ENCODE measurements at regions not wholly inside any gene's neighbourhood (a gene's known extent, or its start where the extent isn't known, plus 50 kb on each side); places are given as distances from the start of the nearest gene placed in this dataset.

DNA sequence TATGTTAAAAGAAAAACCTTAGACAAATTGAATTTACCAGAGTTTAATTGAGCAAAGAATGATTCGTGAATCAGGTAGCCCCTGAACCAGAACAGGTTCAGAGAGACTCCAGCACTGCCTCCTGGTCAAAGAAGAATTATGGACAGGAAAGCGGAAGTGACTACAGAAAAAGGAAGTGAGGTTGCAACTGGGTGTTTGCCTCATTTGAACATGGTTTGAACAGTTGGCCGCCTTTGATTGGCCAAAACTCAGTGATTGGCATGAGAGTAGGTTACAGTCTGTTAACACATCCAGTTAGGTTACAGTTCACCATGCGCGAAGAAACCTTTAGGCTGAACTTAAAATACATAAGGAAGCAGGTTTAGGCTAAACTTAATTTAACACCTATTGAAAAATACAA, 248.8 kb downstream of the TFAP2A start:
- intact Hi-C loops (cut with micrococcal nuclease) = no loop called here
- Mint-ChIP-seq H3K36me3 (no peaks in the 10 kb centered on the region), H3K9me3 (peaks cover 4 to 7% of the 10 kb centered on the region in 2 donors), H3K4me3 (no peak overlapping the region), H3K4me1 (no peaks in the 10 kb centered on the region), H3K27me3 (ENCODE audit: low read depth in 2 of 2) (no peaks in the 10 kb centered on the region), H3K27ac (no peak overlapping the region)
- Histone ChIP-seq H3K4me1 (ENCODE audit: control insufficient read depth, insufficient read depth, low read length) (no peaks in the 10 kb centered on the region), H3K4me3 (ENCODE audit: low read length) (no peak overlapping the region), H3K9me3 (ENCODE audit: control insufficient read depth, insufficient read depth, low read length) (no peaks in the 10 kb centered on the region), H3K36me3 (ENCODE audit: control insufficient read depth, insufficient read depth, low read length) (no peaks in the 10 kb centered on the region), H3K27me3 (ENCODE audit: control insufficient read depth, insufficient read depth, low read length) (no peaks in the 10 kb centered on the region), H3K27ac (ENCODE audit: low read length) (no peak overlapping the region)
- ATAC-seq (no peak), DNase-seq (no peak)
- 80% methylated on average over 5 of the region's 5 CpGs for WGBS (ENCODE audit: insufficient coverage)
- TF ChIP-seq, protein P1, sequence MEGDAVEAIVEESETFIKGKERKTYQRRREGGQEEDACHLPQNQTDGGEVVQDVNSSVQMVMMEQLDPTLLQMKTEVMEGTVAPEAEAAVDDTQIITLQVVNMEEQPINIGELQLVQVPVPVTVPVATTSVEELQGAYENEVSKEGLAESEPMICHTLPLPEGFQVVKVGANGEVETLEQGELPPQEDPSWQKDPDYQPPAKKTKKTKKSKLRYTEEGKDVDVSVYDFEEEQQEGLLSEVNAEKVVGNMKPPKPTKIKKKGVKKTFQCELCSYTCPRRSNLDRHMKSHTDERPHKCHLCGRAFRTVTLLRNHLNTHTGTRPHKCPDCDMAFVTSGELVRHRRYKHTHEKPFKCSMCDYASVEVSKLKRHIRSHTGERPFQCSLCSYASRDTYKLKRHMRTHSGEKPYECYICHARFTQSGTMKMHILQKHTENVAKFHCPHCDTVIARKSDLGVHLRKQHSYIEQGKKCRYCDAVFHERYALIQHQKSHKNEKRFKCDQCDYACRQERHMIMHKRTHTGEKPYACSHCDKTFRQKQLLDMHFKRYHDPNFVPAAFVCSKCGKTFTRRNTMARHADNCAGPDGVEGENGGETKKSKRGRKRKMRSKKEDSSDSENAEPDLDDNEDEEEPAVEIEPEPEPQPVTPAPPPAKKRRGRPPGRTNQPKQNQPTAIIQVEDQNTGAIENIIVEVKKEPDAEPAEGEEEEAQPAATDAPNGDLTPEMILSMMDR (IDR thresholded peaks at IDR 0.05) = no peak

DNA sequence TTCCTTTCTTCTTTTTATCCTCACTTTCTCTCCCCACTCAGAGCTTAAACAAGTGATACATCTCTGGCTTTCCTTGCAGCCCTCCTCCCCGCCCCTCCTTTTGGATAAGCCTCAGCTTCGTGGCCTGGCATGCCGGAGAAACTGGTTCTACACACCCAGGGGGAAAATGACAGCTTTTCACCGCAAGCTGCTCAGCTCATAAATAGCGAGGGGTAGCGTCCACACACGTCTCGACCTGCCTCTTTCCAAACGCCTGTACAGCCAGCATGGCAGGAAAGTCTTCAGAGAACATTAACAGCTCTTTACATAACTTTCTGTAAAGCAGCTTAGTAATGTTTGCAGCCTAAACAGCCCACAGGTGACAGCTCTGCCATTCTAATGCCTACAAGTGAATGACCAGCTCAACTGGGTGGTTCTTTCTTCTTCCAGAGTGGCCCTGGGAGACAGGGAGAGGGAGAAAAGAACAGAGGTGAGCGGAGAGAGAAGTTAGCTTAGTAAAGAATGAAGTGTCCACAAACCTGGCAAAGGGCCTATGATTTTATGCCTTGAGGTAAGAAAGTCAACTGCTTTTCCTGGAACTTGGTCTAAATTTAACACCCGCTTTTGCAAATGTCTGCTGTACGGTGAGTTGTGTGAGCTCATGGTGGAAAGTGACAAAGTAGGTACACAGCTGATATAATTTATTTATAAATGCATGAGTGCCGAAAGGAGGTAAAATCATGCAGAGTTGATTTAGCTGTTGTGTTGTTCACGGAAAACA, 251.5 kb downstream of the TFAP2A start:
- H3K27me3 Mint-ChIP-seq (ENCODE audit: low read depth in 2 of 2) = no peaks in the 10 kb centered on the region
- Histone ChIP-seq H3K27ac (ENCODE audit: low read length) (no peak overlapping the region), H3K4me1 (ENCODE audit: control insufficient read depth, insufficient read depth, low read length) (no peaks in the 10 kb centered on the region), H3K27me3 (ENCODE audit: control insufficient read depth, insufficient read depth, low read length) (no peaks in the 10 kb centered on the region), H3K4me3 (ENCODE audit: low read length) (no peak overlapping the region), H3K36me3 (ENCODE audit: control insufficient read depth, insufficient read depth, low read length) (no peaks in the 10 kb centered on the region), H3K9me3 (ENCODE audit: control insufficient read depth, insufficient read depth, low read length) (no peaks in the 10 kb centered on the region)
- peaks cover 10% of the 10 kb centered on the region in 2 donors for H3K9me3 Mint-ChIP-seq
- DNase-seq (no peak), ATAC-seq (no peak)
- H3K27ac Mint-ChIP-seq = no peak overlapping the region
- no peaks in the 10 kb centered on the region for H3K36me3 Mint-ChIP-seq
- intact Hi-C loops (cut with micrococcal nuclease) = no loop called here
- no peaks in the 10 kb centered on the region for H3K4me1 Mint-ChIP-seq
- TF ChIP-seq, protein P1 (IDR thresholded peaks at IDR 0.05) = no peak
- WGBS (ENCODE audit: insufficient coverage) = 79% methylated on average over 12 of the region's 14 CpGs
- H3K4me3 Mint-ChIP-seq = no peak overlapping the region

DNA sequence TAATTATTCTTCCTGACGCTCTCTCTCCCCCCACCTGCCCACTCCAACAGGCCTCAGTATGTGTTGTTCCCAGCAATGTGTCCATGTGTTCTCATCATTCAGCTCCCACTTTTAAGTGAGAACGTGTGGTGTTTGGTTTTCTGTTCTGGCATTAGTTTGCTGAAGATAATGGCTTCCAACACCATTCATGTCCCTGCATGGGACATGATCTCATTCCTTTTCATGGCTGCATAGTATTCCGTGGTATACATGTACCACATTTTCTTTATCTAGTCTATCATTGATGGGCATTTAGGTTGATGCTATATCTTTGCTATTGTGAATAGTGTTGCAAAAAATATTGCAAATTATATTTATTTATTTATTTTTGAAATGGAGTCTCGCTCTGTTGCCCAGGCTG, 258.0 kb downstream of the TFAP2A start:
- TF ChIP-seq, protein P1 (IDR thresholded peaks at IDR 0.05) = no peak
- Mint-ChIP-seq H3K4me3 (no peak overlapping the region), H3K27me3 (ENCODE audit: low read depth in 2 of 2) (no peaks in the 10 kb centered on the region), H3K9me3 (peaks cover 11 to 12% of the 10 kb centered on the region in 2 donors), H3K27ac (no peak overlapping the region), H3K4me1 (no peaks in the 10 kb centered on the region), H3K36me3 (no peaks in the 10 kb centered on the region)
- no peaks in the 10 kb centered on the region for H3K36me3 ChIP-seq (ENCODE audit: control insufficient read depth, insufficient read depth, low read length)
- no peak overlapping the region for H3K27ac ChIP-seq (ENCODE audit: low read length)
- intact Hi-C loops (cut with micrococcal nuclease) = no loop called here
- no peak for DNase-seq
- no peaks in the 10 kb centered on the region for H3K27me3 ChIP-seq (ENCODE audit: control insufficient read depth, insufficient read depth, low read length)
- WGBS (ENCODE audit: insufficient coverage) = 97% methylated on average over 3 of the region's 4 CpGs
- no peak overlapping the region for H3K4me3 ChIP-seq (ENCODE audit: low read length)
- no peaks in the 10 kb centered on the region for H3K9me3 ChIP-seq (ENCODE audit: control insufficient read depth, insufficient read depth, low read length)
- no peaks in the 10 kb centered on the region for H3K4me1 ChIP-seq (ENCODE audit: control insufficient read depth, insufficient read depth, low read length)
- no peak for ATAC-seq

DNA sequence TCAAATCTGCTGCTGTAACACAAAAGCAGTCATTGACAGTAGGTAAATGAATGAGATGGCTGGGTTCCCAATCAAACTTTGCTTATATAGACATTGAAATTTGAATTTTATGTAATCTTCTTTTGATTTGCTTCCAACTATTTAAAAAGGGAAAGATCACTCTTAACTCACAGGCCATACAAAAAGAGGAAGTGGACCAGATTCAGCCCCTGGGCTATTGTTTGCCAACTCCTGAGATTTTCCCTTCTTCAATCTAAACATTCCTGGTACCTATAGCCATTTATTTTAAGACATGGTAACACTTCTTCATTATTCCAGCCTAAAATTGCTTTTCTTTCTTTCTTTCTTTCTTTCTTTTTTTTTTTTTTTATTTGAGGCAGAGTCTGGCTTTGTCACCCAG, 260.6 kb downstream of the TFAP2A start:
- Histone ChIP-seq H3K27ac (ENCODE audit: low read length) (no peak overlapping the region), H3K9me3 (ENCODE audit: control insufficient read depth, insufficient read depth, low read length) (no peaks in the 10 kb centered on the region), H3K36me3 (ENCODE audit: control insufficient read depth, insufficient read depth, low read length) (no peaks in the 10 kb centered on the region), H3K4me1 (ENCODE audit: control insufficient read depth, insufficient read depth, low read length) (no peaks in the 10 kb centered on the region), H3K4me3 (ENCODE audit: low read length) (no peak overlapping the region), H3K27me3 (ENCODE audit: control insufficient read depth, insufficient read depth, low read length) (no peaks in the 10 kb centered on the region)
- H3K9me3 Mint-ChIP-seq = peaks cover 4% of the 10 kb centered on the region in 2 donors
- DNase-seq (no peak), ATAC-seq (no peak)
- no peaks in the 10 kb centered on the region for H3K36me3 Mint-ChIP-seq
- no peak overlapping the region for H3K4me3 Mint-ChIP-seq
- intact Hi-C loops (cut with micrococcal nuclease) = no loop called here
- no peak overlapping the region for H3K27ac Mint-ChIP-seq
- H3K4me1 Mint-ChIP-seq = no peaks in the 10 kb centered on the region
- H3K27me3 Mint-ChIP-seq (ENCODE audit: low read depth in 2 of 2) = peaks cover 0 to 2% of the 10 kb centered on the region in 2 donors
- TF ChIP-seq, protein P1 (IDR thresholded peaks at IDR 0.05) = no peak

All from natural killer cell (primary cell).